ENCODE measurements at regions not wholly inside any gene's neighbourhood (a gene's known extent, or its start where the extent isn't known, plus 50 kb on each side); places are given as distances from the start of the nearest gene placed in this dataset.
A peak's percentile ranks its signal among the peaks of the same experiment; 100 is the strongest.

- no peak for DNase-seq (ENCODE audit: low spot score)
These were observed 97.0 kb downstream of the DISP1 start for GRCh38 chr1:222911866-222912265.

DNA sequence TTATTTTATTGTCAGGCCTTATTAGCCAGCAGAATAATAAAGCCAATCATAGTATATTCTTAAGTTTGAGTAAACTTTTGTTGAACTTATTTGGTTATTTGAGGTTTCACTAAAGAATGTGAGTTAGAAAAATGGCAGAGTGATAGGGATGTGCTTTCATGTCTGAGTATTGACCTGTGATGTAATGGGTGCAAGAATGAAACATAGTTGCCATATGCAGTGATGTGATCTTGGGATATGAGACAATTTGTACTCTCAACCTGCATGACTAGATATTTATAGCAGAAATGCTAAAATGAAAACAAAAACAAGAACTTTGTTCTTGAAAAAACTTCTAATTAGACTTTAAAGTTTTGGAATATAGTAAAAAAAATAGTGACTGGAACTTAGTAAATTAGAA is 97.9 kb downstream of the DISP1 start:
- DNase-seq (ENCODE audit: low spot score), result no peak

DNA sequence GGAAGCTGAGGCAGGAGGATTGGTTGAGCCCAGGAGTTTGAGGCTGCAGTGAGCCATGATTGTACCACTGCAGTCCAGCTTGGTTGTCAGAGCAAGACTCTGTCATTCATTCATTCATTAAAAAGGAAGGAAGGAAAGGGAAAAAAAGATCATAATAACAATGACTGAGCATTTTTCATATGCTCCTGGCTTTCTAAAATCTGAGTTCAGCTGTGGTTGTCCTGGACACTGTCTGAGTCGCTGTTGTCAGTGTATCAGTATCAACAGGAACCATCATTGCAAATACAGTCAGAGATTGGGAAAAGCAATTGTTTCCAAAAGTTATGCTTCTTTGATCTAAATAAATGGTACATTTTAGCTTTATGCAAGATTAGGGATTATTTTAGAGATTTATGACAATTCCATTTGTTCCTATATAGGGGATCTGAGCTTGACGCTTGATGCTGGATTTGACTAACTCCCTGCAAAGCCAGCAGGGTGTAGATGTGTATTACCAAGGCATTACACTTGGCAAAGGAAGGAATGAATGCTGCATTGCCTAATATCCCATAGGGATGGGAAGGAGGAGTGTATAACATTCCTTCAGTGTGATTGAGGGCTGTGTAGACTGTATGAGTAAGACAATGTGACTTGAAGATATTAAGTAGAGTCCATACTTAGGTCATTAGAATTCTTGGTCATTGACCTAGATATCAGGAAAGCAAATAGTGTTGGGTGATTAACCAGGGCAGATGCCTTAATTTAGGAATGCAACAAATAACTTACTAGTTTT is 100.2 kb downstream of the DISP1 start:
- no peak for DNase-seq (ENCODE audit: low spot score)

DNA sequence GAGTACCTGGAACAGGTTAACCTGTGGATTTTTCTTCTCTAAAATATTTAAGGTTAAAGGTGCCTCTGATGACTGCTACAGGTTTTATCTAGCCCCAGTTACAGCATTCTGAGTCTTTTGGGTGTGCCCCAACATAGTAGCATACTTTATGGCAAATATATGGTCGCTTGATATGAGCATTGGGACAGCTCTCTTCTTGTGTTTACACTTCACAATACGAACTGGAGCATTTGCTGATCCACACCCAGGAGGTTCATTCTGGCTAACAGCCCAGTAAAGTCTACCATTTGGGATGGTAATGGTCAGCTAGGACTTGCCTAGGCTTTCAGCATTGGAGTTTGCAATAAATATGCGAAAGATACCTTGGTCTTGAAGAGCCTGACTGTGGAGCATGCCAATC is 101.3 kb downstream of the DISP1 start:
- DNase-seq (ENCODE audit: low spot score), result no peak

DNA sequence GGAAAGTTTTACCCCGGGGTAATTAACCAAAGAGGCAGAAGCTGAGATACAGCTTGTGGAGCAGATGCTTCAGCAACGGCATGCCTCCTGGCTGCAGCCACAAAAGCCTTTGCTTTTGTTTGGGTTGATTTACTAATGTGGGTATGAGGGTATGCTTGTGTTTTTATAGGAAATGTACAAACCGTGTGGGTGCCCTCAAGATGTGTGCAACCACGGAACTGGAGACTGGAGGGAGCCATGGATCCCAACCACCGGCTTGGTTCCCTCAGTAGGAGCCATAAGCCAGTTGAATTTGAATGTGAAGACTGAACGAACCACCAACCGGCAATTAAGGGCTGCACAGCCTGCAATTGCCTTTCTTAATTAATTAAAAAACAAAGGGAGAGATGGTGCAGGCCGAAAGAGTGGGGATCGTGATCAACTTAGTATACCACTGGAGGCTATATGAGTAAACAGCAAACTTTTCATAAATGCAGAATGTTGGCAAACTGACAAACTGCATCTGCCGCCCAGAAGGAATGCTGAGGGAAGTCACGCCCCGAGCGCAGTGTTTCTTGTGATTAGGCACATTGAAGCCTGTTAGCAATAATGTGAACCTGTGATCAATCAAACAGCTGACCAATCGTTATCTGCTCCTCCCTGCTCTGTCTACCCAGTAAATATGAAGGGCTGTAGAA is 104.1 kb downstream of the DISP1 start:
- DNase-seq (ENCODE audit: low spot score), result no peak

DNA sequence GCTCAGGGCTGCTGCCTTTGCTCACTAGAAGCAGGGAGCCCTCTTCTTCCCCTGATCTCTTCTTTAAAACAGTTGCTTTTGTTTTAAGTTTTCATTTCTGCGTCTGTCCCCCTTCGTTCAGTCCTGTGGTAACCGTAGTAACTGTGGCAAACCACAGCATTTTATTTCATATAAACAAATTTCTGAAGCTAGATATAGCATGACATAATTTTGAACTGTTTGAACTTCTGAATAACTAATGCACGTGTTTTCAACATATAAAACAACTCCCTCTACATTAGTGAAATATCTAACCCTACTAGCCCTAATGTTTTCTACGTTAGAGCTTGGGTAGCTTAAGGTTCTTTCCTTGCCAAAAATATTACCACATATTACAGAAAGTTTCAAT is 104.6 kb downstream of the DISP1 start:
- no peak for DNase-seq (ENCODE audit: low spot score)

DNA sequence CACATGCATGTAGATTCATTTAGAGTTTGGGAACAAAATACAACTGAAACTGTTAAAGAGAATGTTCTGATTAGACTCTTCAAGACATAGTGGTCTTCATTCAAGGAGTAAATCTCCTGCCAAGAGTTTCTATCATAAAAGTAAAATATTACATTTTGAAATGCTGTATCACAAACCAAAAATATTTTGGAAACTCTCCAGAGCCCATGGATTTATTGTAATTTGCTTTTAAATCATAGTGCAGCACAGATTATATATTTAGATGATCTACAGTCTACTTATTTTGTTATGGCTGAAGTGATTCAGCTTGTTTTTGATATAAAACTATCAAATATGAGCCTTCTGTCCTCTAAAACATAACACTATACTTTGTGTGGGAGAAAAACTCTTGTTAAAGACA is 105.3 kb downstream of the DISP1 start:
- DNase-seq (ENCODE audit: low spot score), result no peak

DNA sequence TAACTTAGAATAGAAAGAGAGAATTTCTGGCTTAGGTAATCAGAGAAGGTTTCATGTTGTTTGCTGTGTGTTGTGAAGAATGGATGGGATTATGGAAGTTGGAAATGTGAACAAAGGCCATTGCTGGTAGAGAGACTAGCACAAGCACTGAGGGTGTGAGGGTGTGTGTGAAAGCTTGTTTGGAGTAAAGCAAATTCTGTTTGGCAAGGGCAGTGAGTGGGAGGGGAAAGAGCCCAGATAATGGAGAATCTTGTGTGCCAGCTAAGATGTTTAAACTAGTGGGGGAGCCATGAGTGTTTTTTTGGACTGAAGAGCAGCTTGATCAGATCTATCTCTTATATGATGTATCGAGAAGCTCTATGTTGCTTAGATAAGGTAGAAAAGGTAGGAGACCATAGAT is 107.1 kb downstream of the DISP1 start:
- no peak for DNase-seq (ENCODE audit: low spot score)

DNA sequence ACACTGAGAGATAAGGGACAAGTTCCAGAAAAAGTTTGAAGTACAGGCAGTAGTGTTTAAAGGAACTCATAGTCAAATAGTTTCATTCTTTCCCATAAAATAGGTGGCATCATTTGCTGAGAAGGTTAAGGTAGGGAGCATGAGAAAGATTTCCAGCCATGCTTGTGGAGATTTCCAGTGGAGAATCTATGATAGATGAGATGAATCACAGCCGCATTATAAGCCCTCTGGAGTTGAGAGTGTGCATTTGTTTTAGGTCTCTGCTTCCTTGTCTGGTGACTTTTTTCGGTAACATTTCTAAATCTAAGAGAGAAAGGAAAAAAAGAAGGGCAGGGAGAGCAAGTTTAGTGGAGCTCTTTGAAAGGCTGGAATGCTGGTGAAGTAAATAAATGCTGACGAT is 108.7 kb downstream of the DISP1 start:
- no peak for DNase-seq (ENCODE audit: low spot score)

- no peak for DNase-seq (ENCODE audit: low spot score)
These were observed 109.4 kb downstream of the DISP1 start for GRCh38 chr1:222924136-222924706.

DNA sequence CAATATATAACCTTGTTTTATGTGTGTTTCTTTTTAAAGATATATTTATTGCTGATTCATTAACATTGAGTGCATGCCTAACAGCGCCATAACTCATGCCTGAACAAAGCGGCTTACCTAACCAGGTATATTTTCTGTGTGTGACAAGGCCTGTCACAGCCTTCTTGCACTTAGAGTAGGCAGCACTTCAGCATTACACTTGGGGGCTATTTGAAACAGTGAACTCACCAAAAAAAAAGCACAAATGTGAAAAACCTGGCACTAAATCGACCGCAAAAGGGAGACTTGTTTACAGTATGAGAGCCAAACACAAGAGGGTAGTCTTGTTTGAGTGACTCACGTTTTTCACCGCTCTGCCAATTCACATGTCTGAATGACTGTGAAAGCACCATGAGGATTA is 111.7 kb downstream of the DISP1 start:
- no peak for DNase-seq (ENCODE audit: low spot score)

DNA sequence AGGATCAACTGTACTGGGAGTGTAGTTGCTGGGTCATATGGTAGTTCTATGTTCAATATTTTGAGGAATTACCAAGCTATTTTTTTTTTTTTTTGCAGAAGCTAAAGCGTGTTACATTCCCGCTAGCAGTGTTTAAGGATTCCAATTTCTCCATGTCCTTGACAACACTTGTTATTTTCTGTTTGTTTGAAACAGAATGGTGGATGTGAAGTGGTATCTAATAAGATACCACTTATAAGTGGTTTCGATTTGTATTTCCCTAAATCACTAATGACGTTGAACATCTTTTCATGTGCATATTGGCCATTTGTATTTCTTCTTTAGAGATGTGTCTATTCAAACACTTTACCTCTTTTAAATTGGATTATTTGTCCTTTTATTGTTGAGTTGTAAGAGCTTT is 112.2 kb downstream of the DISP1 start:
- no peak for DNase-seq (ENCODE audit: low spot score)

DNA sequence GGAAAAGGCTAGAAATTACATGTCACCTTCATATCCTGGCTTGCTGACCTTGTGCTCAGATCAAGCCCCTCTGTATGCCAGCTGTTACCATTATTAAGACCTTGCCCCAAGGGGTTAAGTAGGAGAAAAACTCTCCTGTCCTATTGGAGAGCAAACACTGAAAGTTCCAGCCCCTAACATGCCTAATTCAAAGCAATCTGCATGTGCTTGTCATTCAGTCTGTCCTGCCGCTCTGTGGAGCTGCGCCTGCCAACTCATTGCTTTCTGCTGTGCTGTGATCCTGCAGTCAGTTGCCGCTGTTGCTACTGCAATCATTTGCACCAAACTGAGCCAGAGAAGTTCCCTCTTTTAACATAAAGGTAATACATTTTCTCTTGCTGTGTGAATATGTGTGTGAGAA is 113.4 kb downstream of the DISP1 start:
- peak; percentile 17 for DNase-seq (ENCODE audit: low spot score)

DNA sequence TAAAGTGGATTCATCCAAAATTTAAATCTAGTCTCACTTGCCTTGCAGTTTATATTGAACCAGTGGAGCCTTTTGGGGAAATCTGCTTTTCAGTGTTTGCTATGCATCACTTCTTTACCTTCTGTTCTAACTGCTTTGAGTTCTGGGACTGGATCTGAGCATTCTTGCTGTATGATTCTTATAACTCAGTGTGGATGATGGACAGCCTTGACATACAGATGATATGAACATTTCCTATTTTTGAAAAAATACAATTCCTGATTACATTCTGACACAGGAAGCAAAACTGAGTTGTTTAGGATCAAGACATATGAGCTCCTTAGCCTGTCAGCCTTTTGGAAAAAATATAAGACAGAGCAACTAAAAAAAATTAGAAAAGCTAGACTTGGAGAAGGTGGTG is 115.2 kb downstream of the DISP1 start:
- no peak for DNase-seq (ENCODE audit: low spot score)

DNA sequence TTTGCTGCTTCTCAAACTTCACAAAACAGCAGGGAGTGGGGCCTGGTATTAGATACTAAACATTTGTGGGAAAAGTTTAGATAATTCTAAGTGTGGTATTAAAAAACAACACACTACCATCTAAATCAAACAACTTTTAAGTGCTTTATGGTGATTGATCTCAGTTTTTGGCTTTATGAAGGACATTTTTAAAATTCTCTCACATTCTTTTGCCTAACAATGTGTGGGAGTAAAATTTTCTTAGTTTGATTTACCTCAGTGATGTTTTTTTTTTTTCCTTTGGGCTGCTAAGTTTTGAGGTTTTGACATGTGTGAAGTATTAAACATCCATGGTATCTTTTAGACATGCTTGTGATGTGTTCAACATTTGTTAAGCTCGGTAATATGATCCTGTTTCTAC is 116.2 kb downstream of the DISP1 start:
- no peak for DNase-seq (ENCODE audit: low spot score)

- DNase-seq (ENCODE audit: low spot score), result no peak
These were observed 118.4 kb downstream of the DISP1 start for GRCh38 chr1:222933273-222933672.

- DNase-seq (ENCODE audit: low spot score), result no peak
These were observed 120.5 kb downstream of the DISP1 start for GRCh38 chr1:222935239-222935900.

DNA sequence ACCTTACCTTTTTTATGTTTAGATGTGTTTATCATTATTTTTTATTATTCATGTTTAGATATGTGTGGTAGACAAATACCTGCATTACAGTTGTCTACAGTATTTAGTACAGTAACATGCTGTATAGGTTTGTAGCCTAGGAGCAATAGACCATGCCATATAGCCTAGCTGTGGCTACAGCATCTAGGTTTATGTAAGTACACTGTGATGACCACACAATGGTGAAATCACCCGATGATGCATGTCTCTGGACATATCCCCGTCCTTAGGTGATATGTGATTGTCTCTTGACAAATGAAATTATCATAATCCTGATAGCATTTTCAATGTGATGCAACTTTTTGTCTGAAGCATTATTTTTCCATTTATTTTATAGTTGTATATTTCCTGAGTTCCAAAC is 121.2 kb downstream of the DISP1 start:
- no peak for DNase-seq (ENCODE audit: low spot score)

DNA sequence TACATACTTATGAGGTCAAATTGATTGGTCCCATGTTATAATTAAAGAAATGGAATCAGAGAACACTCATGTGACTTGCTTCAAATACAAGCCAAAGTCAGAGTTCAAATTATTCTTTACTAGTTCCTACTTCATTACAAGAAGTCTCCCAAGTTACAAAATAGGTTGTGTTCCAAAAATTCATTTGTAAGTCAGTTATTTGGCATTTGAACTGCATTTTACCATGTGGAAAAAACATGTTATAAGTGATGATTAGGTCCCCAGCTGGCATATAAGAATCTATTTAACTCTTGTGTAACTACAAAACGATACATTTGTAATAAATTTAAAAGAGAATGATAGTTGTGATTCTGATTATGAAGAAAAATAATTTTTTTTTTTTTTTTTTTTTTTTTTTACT is 124.1 kb downstream of the DISP1 start:
- no peak for DNase-seq (ENCODE audit: low spot score)

GRCh38 chr1:222940095-222940494 is 125.3 kb downstream of the DISP1 start:
- DNase-seq (ENCODE audit: low spot score), result no peak

DNA sequence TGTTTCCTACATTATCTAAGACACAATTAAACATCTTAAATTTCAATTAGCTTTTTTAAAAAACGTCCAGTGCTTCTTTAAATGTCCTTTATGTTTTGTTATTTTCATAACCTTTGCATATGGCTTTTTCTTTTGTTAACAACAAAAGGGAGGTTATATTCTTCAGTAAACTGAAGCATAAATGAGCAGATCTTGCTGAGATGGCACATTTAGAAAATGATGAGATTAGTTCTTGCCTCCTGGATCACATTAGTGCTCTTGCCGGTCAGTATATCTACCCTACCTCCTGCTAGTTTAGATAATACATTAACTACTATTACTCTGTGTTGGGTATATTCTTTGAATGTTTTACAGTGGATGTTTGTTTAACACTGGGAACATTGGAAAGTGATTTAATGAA is 126.1 kb downstream of the DISP1 start:
- no peak for DNase-seq (ENCODE audit: low spot score)

- no peak for DNase-seq (ENCODE audit: low spot score)
These were observed 126.6 kb downstream of the DISP1 start for GRCh38 chr1:222941425-222941824.

DNA sequence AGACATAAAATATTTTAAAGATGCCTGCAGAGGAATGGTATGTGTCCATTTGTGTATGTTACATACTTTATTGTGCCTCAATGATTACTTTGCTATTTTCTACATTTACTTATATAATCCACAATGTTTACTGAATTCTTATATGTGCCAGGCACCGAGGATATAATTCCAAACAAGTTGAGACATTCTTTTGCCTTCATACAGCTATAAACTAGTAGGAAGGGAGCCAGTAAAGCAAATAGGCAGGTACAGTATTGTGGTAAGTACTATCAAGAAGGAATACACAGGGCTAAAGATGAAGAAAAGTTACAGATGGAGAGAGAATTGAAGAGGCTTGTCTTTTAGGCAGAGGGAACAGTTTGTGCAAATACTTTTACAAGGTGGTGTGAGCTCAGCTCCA is 131.6 kb downstream of the DISP1 start:
- no peak for DNase-seq (ENCODE audit: low spot score)

Data from putamen (tissue), 1 donor.